PFSK-1 (cell line): ENCODE measurements at regions not wholly inside any gene's neighbourhood (a gene's known extent, or its start where the extent isn't known, plus 50 kb on each side); places are given as distances from the start of the nearest gene placed in this dataset.

Experiments
- POLR2AphosphoS5 ChIP-seq: IDR thresholded peaks from 2 replicates; pipeline ENCODE4 v1.6.1; 2012; ENCODE audit warnings: low read depth, mild to moderate bottlenecking, control low read depth, low read length, moderate library complexity
- SIN3A ChIP-seq: IDR thresholded peaks from 2 replicates; pipeline ENCODE4 v1.6.1; 2012; ENCODE audit warnings: mild to moderate bottlenecking, low read length, moderate library complexity, borderline replicate concordance; ENCODE audit not compliant: insufficient read depth
- TAF1 ChIP-seq: IDR thresholded peaks from 2 replicates; pipeline ENCODE4 v1.6.1; 2012; ENCODE audit warnings: low read length, control low read depth, borderline replicate concordance; ENCODE audit not compliant: insufficient read depth
- TF ChIP-seq, protein P1 (sequence below), 2 experiments: IDR thresholded peaks; 2 replicates each; pipeline versions ENCODE4 v1.6.1 to v1.8.0; 2011 to 2012; ENCODE audit warnings: low read depth in 2 of 2, low read length in 2 of 2, control low read depth in 1 of 2, inconsistent platforms in 1 of 2, mild to moderate bottlenecking in 1 of 2, moderate library complexity in 1 of 2; ENCODE audit not compliant: insufficient read depth in 1 of 2

- TF ChIP-seq POLR2AphosphoS5 (no peak), TAF1 (no peak), SIN3A (no peak)
- TF ChIP-seq, protein P1, sequence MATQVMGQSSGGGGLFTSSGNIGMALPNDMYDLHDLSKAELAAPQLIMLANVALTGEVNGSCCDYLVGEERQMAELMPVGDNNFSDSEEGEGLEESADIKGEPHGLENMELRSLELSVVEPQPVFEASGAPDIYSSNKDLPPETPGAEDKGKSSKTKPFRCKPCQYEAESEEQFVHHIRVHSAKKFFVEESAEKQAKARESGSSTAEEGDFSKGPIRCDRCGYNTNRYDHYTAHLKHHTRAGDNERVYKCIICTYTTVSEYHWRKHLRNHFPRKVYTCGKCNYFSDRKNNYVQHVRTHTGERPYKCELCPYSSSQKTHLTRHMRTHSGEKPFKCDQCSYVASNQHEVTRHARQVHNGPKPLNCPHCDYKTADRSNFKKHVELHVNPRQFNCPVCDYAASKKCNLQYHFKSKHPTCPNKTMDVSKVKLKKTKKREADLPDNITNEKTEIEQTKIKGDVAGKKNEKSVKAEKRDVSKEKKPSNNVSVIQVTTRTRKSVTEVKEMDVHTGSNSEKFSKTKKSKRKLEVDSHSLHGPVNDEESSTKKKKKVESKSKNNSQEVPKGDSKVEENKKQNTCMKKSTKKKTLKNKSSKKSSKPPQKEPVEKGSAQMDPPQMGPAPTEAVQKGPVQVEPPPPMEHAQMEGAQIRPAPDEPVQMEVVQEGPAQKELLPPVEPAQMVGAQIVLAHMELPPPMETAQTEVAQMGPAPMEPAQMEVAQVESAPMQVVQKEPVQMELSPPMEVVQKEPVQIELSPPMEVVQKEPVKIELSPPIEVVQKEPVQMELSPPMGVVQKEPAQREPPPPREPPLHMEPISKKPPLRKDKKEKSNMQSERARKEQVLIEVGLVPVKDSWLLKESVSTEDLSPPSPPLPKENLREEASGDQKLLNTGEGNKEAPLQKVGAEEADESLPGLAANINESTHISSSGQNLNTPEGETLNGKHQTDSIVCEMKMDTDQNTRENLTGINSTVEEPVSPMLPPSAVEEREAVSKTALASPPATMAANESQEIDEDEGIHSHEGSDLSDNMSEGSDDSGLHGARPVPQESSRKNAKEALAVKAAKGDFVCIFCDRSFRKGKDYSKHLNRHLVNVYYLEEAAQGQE (IDR thresholded peaks at IDR 0.05; ENCODE audit: insufficient read depth in 1 of 2, low read depth in 2 of 2, low read length in 2 of 2) = no peak
Observed at GRCh38 chr1:181872562-181872961, 188.9 kb downstream of the ZNF648 start.
